ENCODE measurements at regions not wholly inside any gene's neighbourhood (a gene's known extent, or its start where the extent isn't known, plus 50 kb on each side); places are given as distances from the start of the nearest gene placed in this dataset.
A peak's percentile ranks its signal among the peaks of the same experiment; 100 is the strongest.
"Not testable (repeated sequence)": the region's sequence is repeated elsewhere in the genome, so short reads cannot be mapped to it uniquely, and the experiment has no call there.

GRCh38 chr6:56819604-56820003 lies 135.3 kb upstream of the BEND6 start:
- Histone ChIP-seq H3K4me1 (peaks cover 0 to 2% of the 10 kb centered on the region in 2 donors), H3K27me3 (no peaks in the 10 kb centered on the region), H3K9me3 (no peaks in the 10 kb centered on the region), H3K4me3 (no peak overlapping the region), H3K36me3 (no peaks in the 10 kb centered on the region), H3K27ac (no peak overlapping the region)
- intact Hi-C loops (cut with DNase I): no loop called here
- DNase-seq (ENCODE audit: low spot score in 2 of 2): no peak
- TF ChIP-seq CTCF (IDR thresholded peaks at IDR 0.05): no peak

GRCh38 chr6:56816370-56816769 lies 138.5 kb upstream of the BEND6 start:
- H3K4me1 ChIP-seq: peaks cover 0 to 6% of the 10 kb centered on the region in 2 donors
- H3K36me3 ChIP-seq: no peaks in the 10 kb centered on the region
- no peak for TF ChIP-seq CTCF (IDR thresholded peaks at IDR 0.05)
- intact Hi-C loops (cut with DNase I): no loop called here
- DNase-seq (ENCODE audit: low spot score in 2 of 2): no peak
- no peaks in the 10 kb centered on the region for H3K27me3 ChIP-seq
- no peak overlapping the region for H3K27ac ChIP-seq
- no peak overlapping the region for H3K4me3 ChIP-seq
- no peaks in the 10 kb centered on the region for H3K9me3 ChIP-seq

- Histone ChIP-seq H3K27ac (no peak overlapping the region), H3K9me3 (no peaks in the 10 kb centered on the region), H3K4me3 (no peak overlapping the region), H3K27me3 (no peaks in the 10 kb centered on the region), H3K36me3 (no peaks in the 10 kb centered on the region), H3K4me1 (peaks cover 0 to 6% of the 10 kb centered on the region in 2 donors)
- intact Hi-C loops (cut with DNase I): no loop called here
- no peak for DNase-seq (ENCODE audit: low spot score in 2 of 2)
- no peak for TF ChIP-seq CTCF (IDR thresholded peaks at IDR 0.05)
Observed at GRCh38 chr6:56815436-56815835, 139.5 kb upstream of the BEND6 start.

GRCh38 chr6:56814802-56815201 lies 140.1 kb upstream of the BEND6 start:
- no peak for DNase-seq (ENCODE audit: low spot score in 2 of 2)
- intact Hi-C loops (cut with DNase I): no loop called here
- H3K27ac ChIP-seq: no peak overlapping the region
- peaks cover 0 to 6% of the 10 kb centered on the region in 2 donors for H3K4me1 ChIP-seq
- H3K36me3 ChIP-seq: no peaks in the 10 kb centered on the region
- no peak for TF ChIP-seq CTCF (IDR thresholded peaks at IDR 0.05)
- no peak overlapping the region for H3K4me3 ChIP-seq
- no peaks in the 10 kb centered on the region for H3K27me3 ChIP-seq
- H3K9me3 ChIP-seq: no peaks in the 10 kb centered on the region

GRCh38 chr6:56814308-56814707 lies 140.6 kb upstream of the BEND6 start:
- Histone ChIP-seq H3K27ac (peak overlapping the region in 1 of 2 donors; percentile 1), H3K4me1 (peaks cover 0 to 6% of the 10 kb centered on the region in 2 donors), H3K36me3 (no peaks in the 10 kb centered on the region), H3K27me3 (no peaks in the 10 kb centered on the region), H3K4me3 (no peak overlapping the region), H3K9me3 (no peaks in the 10 kb centered on the region)
- TF ChIP-seq CTCF (IDR thresholded peaks at IDR 0.05): no peak
- DNase-seq (ENCODE audit: low spot score in 2 of 2): no peak
- intact Hi-C loops (cut with DNase I): no loop called here

GRCh38 chr6:56812851-56813250 lies 142.1 kb upstream of the BEND6 start:
- H3K9me3 ChIP-seq; H3K4me1 ChIP-seq; intact Hi-C loops (cut with DNase I); H3K27ac ChIP-seq; DNase-seq (ENCODE audit: low spot score in 2 of 2); H3K36me3 ChIP-seq; H3K27me3 ChIP-seq; H3K4me3 ChIP-seq: not testable (repeated sequence)

Data from ascending aorta (tissue), 2 donors.